A172 (cell line): ENCODE measurements at regions not wholly inside any gene's neighbourhood (a gene's known extent, or its start where the extent isn't known, plus 50 kb on each side); places are given as distances from the start of the nearest gene placed in this dataset.
"Not testable (repeated sequence)": the region's sequence is repeated elsewhere in the genome, so short reads cannot be mapped to it uniquely, and the experiment has no call there.

Experiments used
- DNase-seq: peaks from one replicate; pipeline ENCODE4 v3.0.0-alpha.2; 2015; ENCODE audit warnings: low spot score

DNA sequence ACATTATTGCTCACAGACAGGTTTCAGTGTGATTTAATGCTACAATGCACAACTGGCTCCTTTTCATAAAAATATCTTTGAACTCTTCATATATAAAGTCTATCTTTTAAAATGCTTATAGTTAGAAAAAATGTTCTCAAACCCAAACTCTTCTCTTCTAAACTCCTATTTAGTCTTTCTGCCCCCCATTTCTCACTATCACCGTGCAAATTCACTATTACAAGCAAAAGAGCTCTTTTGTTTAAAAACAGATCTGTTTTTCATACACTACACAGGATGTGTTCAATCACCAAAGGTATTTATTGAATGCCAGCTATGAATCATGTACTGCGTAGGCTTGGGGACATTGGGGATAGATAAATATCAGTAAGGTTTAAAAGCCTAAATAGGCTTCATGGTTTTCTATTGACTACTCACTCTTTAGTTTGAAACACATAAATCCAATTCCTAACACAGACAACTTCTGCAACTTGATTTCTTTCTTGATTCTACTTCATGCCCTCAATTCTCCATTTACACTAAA is 692.3 kb downstream of the C12orf50 start:
- DNase-seq = no peak

DNA sequence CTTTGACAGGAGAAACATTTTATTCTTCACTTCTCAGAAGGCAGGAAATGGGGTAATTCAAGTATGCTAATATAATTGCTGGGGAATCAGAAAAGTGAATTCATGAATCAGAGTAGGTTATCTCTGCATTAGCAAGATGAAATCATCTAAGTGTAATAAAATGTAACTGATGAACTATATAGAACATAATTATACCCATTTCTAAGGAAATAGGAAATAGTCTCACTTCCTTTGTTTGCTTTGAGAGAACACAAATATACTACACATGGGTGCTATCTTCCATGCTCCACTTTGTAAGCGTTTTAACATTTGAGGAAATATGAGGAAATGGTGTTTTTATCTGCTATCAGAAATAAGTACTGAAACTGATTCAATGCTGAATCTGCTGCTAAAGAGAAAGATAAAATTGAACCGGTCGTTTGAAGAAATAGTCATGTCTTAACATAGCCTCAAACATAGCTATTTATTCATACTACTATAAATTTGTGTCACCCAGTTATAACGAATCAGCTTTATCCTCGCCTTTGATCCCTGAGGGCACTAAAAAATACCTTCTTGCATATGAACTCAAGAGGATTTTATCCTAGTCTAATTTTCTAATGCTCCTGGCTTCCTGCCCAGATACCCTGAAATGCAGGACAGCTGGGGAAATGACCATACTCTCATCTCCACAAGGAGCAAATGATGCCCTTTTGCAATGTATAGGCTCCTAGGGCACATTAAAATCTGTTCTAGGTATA is 696.0 kb downstream of the C12orf50 start:
- DNase-seq = no peak

DNA sequence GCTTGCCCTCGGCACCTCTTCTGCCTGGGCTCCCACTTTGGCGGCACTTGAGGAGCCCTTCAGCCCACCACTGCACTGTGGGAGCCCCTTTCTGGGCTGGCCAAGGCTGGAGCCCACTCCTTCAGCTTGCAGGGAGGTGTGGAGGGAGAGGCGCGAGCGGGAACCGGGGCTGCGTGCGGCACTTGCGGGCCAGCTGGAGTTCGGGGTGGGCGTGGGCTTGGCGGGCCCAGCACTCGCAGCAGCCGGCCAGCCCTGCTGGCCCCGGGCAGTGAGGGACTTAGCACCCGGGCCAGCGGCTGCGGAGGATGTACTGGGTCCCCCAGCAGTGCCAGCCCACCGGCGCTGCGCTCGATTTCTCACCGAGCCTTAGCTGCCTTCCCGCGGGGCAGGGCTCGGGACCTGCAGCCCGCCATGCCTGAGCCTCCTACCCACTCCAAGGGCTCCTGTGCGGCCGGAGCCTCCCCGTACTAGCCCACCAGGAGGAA is 699.1 kb downstream of the C12orf50 start:
- DNase-seq = not testable (repeated sequence)

DNA sequence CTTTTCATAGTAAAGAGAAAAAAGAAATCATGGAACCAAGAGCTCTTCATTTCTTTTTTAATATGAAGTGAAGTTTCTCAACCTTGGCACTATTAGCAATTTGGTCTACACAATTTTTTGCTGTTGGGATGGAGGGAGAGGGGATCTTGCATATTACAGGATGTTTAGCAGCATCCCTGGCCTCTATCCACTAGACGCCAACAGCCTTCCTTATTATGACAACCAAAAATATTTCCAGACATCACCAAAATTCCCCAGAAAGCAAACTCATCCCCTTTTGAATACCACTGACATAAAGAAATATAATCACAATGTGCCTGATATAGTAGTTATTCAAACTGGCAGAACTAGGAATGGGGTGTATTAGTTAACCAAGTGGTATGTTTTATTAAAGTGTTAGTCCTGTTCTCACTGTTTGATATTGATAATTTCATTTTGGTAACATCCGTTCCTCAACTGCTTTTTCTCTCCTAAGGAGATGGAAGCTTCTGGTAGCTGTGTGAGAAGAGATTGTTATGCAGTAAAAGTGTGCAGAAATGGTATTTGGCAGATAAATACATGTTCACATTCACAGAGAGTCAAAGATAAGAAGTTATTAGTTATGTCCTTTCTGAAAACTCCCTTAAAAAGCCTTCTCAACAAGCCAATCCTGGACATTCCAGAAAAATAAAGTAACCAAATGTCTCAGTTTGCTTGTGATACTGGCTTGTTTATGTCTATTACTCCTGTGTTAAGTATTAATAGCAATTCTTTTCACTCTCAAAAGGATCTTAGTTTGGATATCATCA is 699.9 kb downstream of the C12orf50 start:
- DNase-seq = no peak

DNA sequence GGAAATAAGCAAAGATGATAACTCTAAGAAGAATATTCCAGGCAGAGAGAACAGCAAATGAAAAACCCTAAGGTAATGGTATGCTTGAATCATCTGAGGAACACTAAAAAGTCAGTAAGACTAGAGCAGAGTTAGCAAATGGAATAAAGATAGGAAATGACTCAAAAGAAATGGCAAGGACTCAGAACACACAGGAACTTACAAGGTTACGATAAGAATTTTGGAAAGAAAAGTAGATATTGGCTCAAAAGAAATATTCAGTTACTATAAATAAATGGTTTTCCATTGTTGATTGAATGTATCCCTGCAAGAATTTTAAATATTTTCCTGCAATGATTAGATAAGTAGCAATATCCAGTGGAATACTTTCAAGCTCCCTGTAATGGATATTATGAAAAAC is 705.8 kb downstream of the C12orf50 start:
- peak; percentile 16 for DNase-seq

DNA sequence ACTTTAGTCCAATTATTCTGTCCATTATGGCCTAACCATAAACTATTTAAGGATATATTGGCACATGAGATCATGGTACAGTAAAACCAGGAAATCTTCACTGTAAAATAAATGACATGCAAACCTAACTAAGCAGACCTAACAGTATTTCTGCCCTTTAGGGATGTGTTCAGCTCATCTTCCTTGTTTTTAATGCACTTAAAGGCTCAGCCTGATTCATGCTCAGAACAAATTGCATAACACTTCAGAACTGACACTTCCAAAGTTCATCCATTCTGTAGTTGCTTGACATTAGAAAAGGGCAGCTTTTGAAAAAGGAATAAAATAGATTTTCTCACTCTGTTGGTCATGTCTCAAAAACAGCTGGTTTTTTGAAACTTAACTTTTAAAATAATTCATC is 708.5 kb downstream of the C12orf50 start:
- no peak for DNase-seq

- no peak for DNase-seq
Observed at GRCh38 chr12:87317302-87317701, 711.9 kb downstream of the C12orf50 start.

- DNase-seq = no peak
Observed at GRCh38 chr12:87311206-87311605, 718.0 kb downstream of the C12orf50 start.

- no peak for DNase-seq
Observed at GRCh38 chr12:87310126-87310525, 719.1 kb downstream of the C12orf50 start.

DNA sequence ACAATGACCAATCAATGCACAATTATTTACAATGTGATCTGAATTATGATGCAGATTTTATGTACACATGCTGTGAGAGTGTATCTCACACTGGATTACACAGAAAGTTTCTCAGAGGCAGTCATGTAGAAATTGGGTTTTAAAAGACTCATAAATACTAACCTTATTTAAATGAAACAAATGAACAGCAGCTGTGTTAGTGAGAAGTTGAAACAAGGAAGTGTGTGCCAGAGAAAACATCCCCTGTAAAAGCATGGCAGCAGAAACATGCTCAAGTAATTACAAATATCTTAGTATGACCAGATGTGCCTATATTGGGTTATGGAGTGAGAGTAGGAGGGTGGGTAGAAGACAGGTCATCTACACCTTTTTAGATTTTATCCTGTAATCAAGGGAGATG is 723.7 kb downstream of the C12orf50 start:
- DNase-seq = no peak

DNA sequence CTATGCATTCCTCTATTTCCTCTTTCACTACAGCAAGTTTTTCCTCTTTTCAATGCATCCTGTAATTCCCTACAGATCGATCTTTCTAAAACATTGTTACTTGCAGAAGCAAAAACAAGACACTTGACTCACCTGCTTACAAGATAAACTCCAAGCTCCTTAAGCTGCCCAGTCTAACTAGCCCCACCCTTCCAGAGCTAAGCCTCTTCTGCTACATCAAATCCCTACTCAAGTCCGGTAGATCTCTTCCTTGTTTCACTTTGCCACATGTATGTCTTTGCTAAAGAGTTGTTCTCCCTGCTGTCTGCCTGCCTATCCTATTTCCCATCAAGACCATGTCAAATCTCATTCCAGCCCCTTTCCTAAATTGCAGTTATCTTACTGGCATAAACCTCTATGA is 724.8 kb downstream of the C12orf50 start:
- no peak for DNase-seq

DNA sequence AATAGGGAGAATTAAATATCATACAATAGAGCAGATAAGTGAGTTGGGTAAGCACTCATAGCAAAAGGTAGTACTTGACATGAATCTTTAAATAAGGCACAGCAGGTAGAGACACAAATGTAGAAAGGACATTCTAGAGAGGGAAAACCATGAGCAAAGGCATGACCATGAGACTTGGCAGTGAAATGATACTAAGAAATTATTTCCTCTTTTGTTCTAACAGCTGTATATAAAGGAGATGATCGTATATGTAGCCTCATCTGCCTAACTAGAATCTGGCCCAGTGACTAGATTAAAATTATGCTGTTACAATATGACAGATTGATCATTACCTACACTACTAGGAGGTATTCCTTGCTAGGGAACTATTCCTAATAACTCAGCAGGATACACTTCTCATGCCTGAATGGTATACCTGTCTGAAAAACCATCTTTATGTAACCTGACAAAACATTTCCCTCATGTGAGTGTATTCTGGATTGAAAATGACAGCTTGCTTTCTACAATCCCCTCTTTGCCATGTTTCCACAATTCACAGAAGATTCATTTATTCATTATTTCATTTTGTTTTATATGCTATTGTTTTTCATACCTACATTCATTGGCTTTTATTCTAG is 725.7 kb downstream of the C12orf50 start:
- DNase-seq = no peak

- no peak for DNase-seq
Observed at GRCh38 chr12:87302126-87302745, 727.0 kb downstream of the C12orf50 start.

GRCh38 chr12:87290505-87290904 is 738.7 kb downstream of the C12orf50 start:
- DNase-seq = no peak

- DNase-seq = no peak
Observed at GRCh38 chr12:87283886-87284285, 745.3 kb downstream of the C12orf50 start.

DNA sequence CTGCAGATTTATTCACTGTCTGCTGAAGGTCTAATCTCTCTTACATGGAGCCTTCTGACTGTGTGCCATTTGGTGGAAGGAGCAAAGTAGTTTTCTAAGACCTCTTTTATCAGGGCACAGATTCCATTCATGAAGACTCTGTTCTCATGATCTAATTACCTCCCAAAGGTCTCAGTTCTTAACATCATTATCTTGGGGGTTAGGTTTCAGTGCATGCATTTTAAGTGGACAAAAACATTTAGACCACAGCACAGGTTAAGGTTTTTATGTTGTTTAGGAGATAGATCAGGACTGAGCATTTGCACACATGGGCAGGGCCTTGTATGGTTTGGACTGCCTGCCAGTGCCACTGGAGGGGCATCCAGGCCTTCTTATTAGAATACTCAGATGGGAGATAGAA is 746.1 kb downstream of the C12orf50 start:
- no peak for DNase-seq

DNA sequence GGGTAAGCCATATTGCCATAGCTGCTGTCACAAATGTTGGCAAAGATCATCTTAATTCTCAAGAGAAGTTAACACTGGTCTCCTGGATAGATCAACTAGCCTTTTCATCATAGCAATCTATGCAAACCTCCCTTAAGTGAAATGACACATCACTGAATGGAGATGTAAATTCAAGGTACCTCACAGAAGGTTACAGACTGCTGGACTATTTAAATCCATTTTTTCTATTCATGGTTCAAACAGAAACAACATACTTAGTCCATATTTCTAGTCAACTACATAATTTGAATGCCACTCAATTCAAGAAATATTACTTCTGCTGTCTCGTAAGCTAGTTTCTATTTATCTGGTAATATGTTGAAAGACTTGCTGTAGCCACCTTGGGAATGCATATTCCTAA is 748.3 kb downstream of the C12orf50 start:
- no peak for DNase-seq

- no peak for DNase-seq
Observed at GRCh38 chr12:87280356-87280755, 748.8 kb downstream of the C12orf50 start.

- DNase-seq = peak; percentile 39
Observed at GRCh38 chr12:87274594-87275245, 754.5 kb downstream of the C12orf50 start.

DNA sequence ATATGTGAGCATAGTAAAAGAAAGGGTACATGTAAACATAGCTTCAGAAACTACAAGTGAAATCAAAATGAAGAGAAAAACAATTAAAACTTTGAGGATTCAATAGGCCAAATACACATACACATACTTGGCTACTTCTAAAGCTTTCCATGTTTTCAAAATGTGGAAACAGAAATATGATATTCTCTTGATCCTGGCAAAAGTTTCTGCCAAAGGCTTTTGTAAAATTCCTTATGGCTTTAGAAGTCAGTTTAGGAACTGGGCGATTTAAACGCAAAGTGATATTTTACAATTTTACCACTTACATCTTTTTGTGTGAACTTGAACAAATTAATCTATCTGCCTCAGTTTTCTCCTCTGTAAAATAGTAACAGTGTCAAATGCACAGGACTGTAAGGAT is 756.4 kb downstream of the C12orf50 start:
- DNase-seq = no peak

GRCh38 chr12:87270919-87271318 is 758.3 kb downstream of the C12orf50 start:
- DNase-seq = no peak

GRCh38 chr12:87266305-87266704 is 762.9 kb downstream of the C12orf50 start:
- no peak for DNase-seq
